ENCODE measurements at regions not wholly inside any gene's neighbourhood (a gene's known extent, or its start where the extent isn't known, plus 50 kb on each side); places are given as distances from the start of the nearest gene placed in this dataset.

GRCh38 chr7:26580064-26580591 lies 284.3 kb downstream of the SKAP2 start:
- RAD21 ChIA-PET (ENCODE audit: unreplicated experiment), result no interaction called here
- POLR2A ChIA-PET, result no interaction called here
- no peaks in the 10 kb centered on the region for H3K36me3 ChIP-seq (ENCODE audit: control insufficient read depth in 2 of 2, insufficient read depth in 2 of 2, low read length in 1 of 2)
- BruUV-seq (replicated peaks), result no TSS peak
- no peak overlapping the region for H3K4me2 ChIP-seq (ENCODE audit: control insufficient read depth, insufficient read depth)
- no peaks in the 10 kb centered on the region for H4K20me1 ChIP-seq (ENCODE audit: control insufficient read depth, insufficient read depth)
- H3K4me1 ChIP-seq (ENCODE audit: control insufficient read depth, insufficient read depth, low read length), result no peaks in the 10 kb centered on the region
- ATAC-seq (no peak), DNase-seq (ENCODE audit: low read depth, low spot score) (no peak), FAIRE-seq (no peak)
- SMC1A ChIA-PET (ENCODE audit: uncharacterized antibody, unreplicated experiment), result interaction anchor here (0.7 kb wide), 1 partner anchor 154 kb away, joined by 4 read pairs; no protein-coding TSS in a partner anchor
- no peak overlapping the region for H3K27ac ChIP-seq (ENCODE audit: control insufficient read depth, insufficient read depth)
- H3K9me3 ChIP-seq (replicated peaks; ENCODE audit: control insufficient read depth, insufficient read depth, low read length), result no peaks in the 10 kb centered on the region
- no peak overlapping the region for H3K9ac ChIP-seq (ENCODE audit: control insufficient read depth, insufficient read depth, low read length)
- no peak overlapping the region for H2AFZ ChIP-seq (ENCODE audit: control insufficient read depth, low read depth, low read length)
- WGBS (ENCODE audit: insufficient coverage, insufficient replicate concordance, low lambda C conversion rate, missing lambda C conversion rate), result 35% methylated on average over 4 of the region's 4 CpGs
- CTCF ChIA-PET, result no interaction called here
- H3K27me3 ChIP-seq (replicated peaks in 1 of 2; ENCODE audit: control insufficient read depth in 2 of 2, insufficient read depth in 2 of 2, low read length in 1 of 2), result peaks cover 0 to 2% of the 10 kb centered on the region in 2 experiments; a peak in 1 of 4 replicates
- intact Hi-C loops (cut with micrococcal nuclease; ENCODE audit: unreplicated experiment) (no loop called here), in situ Hi-C loops (cut with MboI) (no loop called here)
- no peaks in the 10 kb centered on the region for H3K79me2 ChIP-seq (ENCODE audit: control insufficient read depth, insufficient read depth, low read length)
- TF ChIP-seq JUNB (IDR thresholded peaks at IDR 0.05), result no peak
- no peak for TF ChIP-seq SIN3A (IDR thresholded peaks at IDR 0.05; ENCODE audit: low read depth, low read length)
- H3K4me3 ChIP-seq, result no peak overlapping the region

GRCh38 chr7:26580711-26581110 lies 283.7 kb downstream of the SKAP2 start:
- H3K79me2 ChIP-seq (ENCODE audit: control insufficient read depth, insufficient read depth, low read length), result no peaks in the 10 kb centered on the region
- no peaks in the 10 kb centered on the region for H3K4me1 ChIP-seq (ENCODE audit: control insufficient read depth, insufficient read depth, low read length)
- FAIRE-seq (no peak), ATAC-seq (no peak), DNase-seq (ENCODE audit: low read depth, low spot score) (no peak)
- no peak overlapping the region for H2AFZ ChIP-seq (ENCODE audit: control insufficient read depth, low read depth, low read length)
- in situ Hi-C loops (cut with MboI) (no loop called here), intact Hi-C loops (cut with micrococcal nuclease; ENCODE audit: unreplicated experiment) (no loop called here)
- WGBS (ENCODE audit: insufficient coverage, insufficient replicate concordance, low lambda C conversion rate, missing lambda C conversion rate), result 58% methylated on average over 4 of the region's 4 CpGs
- SMC1A ChIA-PET (ENCODE audit: uncharacterized antibody, unreplicated experiment), result interaction anchor here (0.7 kb wide), 1 partner anchor 155 kb away, joined by 4 read pairs; no protein-coding TSS in a partner anchor
- POLR2A ChIA-PET, result no interaction called here
- H4K20me1 ChIP-seq (ENCODE audit: control insufficient read depth, insufficient read depth), result no peaks in the 10 kb centered on the region
- H3K9me3 ChIP-seq (replicated peaks; ENCODE audit: control insufficient read depth, insufficient read depth, low read length), result no peaks in the 10 kb centered on the region
- BruUV-seq (replicated peaks), result no TSS peak
- no peak overlapping the region for H3K4me2 ChIP-seq (ENCODE audit: control insufficient read depth, insufficient read depth)
- H3K27me3 ChIP-seq (replicated peaks in 1 of 2; ENCODE audit: control insufficient read depth in 2 of 2, insufficient read depth in 2 of 2, low read length in 1 of 2), result peaks cover 0 to 2% of the 10 kb centered on the region in 2 experiments; a peak in 1 of 4 replicates
- CTCF ChIA-PET, result interaction anchor here (0.6 kb wide), 1 partner anchor 199 kb away, joined by 3 read pairs; no protein-coding TSS in a partner anchor
- no peak overlapping the region for H3K27ac ChIP-seq (ENCODE audit: control insufficient read depth, insufficient read depth)
- H3K9ac ChIP-seq (ENCODE audit: control insufficient read depth, insufficient read depth, low read length), result no peak overlapping the region
- H3K36me3 ChIP-seq (ENCODE audit: control insufficient read depth in 2 of 2, insufficient read depth in 2 of 2, low read length in 1 of 2), result no peaks in the 10 kb centered on the region
- no peak overlapping the region for H3K4me3 ChIP-seq
- RAD21 ChIA-PET (ENCODE audit: unreplicated experiment), result no interaction called here
- TF ChIP-seq ZNF622 (IDR thresholded peaks at IDR 0.05) (no peak), RAD21 (IDR thresholded peaks at IDR 0.05; ENCODE audit: insufficient read depth, low read depth, low read length) (no peak), KDM1A (IDR thresholded peaks at IDR 0.05; ENCODE audit: borderline replicate concordance) (no peak), MXI1 (IDR thresholded peaks at IDR 0.05; ENCODE audit: low read depth, low read length) (no peak), POLR2A (IDR thresholded peaks at IDR 0.05; ENCODE audit: low read depth, low read length) (no peak), GABPA (IDR thresholded peaks at IDR 0.05; ENCODE audit: low read depth) (no peak), SMAD5 (IDR thresholded peaks at IDR 0.05; ENCODE audit: low read depth) (no peak), SKIL (IDR thresholded peaks at IDR 0.05; ENCODE audit: low read depth, poor library complexity, severe bottlenecking) (no peak), RB1 (IDR thresholded peaks at IDR 0.05; ENCODE audit: borderline replicate concordance) (no peak), ASH2L (IDR thresholded peaks at IDR 0.05; ENCODE audit: borderline replicate concordance, low read depth) (no peak), SMAD1 (IDR thresholded peaks at IDR 0.05; ENCODE audit: low read depth, partially characterized antibody) (no peak)
- TF ChIP-seq, protein P1, sequence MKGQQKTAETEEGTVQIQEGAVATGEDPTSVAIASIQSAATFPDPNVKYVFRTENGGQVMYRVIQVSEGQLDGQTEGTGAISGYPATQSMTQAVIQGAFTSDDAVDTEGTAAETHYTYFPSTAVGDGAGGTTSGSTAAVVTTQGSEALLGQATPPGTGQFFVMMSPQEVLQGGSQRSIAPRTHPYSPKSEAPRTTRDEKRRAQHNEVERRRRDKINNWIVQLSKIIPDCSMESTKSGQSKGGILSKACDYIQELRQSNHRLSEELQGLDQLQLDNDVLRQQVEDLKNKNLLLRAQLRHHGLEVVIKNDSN (IDR thresholded peaks at IDR 0.05; ENCODE audit: borderline replicate concordance, extremely low read length, insufficient read depth, low read depth, low read length), result no peak

Measured in GM12878 (cell line).